RPMI8226 (cell line): ENCODE measurements at regions not wholly inside any gene's neighbourhood (a gene's known extent, or its start where the extent isn't known, plus 50 kb on each side); places are given as distances from the start of the nearest gene placed in this dataset.

Source experiments
- DNase-seq: peaks from one replicate; pipeline ENCODE4 v3.0.0-alpha.2; 2015

DNA sequence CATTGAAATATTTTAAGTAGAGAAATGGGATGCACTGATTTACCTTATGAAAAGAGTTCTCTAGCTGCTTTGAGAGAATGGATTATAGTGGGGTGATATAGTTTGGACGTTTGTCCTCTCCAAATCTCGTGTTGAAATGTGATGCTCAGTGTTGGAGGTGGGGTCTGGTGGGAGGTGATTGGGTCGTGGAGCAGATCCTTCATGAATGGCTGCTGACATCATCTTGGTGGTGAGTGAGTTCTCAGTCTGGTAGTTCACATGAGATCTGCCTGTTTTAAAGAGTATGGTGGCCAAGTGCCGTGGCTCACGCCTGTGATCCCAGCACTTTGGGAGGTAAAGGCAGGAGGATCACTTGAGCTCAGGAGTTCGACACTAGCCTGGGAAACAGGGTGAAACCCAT is 58.7 kb upstream of the SH3RF3 start:
- no peak for DNase-seq

DNA sequence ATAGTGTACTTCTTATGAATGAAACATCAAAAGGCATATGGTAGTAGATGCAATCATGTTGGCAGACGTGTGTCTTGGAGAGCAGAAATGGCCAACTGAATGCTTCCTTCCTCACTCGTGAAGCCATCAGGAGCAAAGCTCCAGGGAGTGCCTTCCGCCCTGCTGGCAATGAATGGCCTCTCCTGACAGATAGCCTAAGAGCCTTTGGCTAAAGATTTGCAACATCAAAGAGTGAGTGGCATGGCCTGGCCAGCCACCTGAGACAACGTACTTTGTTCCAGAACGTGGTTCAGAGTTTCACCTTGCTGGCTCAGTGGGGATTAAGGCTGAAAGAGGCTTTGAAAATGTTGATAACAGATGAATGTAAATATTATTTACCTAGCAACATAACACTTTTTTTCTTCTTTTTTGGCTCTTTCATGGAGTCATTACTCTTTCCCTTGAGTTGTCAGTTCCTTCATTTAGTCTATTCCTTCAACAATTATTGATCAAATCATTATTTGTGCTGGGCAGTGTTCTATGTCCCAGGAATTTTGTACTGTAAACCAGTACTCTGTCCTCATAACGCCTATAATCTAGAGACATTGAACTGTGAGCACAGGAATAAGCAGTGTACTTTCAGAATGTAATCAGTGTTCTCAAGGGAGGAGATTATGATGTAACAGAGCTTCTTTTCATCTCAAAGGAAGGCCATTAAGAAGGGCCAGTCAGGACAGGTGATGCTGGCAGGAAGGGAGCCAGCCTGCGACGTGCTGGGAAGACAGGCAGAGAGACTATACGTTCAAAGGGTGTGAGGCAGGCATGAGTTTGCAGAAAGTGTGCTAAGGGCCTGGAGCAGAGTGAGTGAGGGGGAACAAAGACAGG is 59.4 kb upstream of the SH3RF3 start:
- DNase-seq: no peak

DNA sequence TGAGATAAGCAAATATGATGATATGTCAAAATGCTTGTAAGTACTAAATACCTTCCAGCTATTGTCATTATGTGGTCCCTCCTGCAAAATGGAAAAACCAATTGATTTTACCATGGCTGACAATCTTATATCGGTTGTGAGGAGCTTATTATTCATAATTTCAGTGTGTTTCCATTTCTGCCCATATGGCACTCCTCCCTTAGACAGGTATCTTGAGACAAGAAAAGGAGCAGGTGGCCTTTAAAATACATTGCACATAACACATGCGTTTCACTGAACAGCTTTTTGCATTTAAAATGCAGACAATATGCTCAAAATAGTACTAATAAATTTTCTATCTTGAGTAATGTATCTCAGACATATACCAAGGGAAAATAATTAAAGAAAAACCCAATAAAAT is 60.2 kb upstream of the SH3RF3 start:
- DNase-seq: no peak

DNA sequence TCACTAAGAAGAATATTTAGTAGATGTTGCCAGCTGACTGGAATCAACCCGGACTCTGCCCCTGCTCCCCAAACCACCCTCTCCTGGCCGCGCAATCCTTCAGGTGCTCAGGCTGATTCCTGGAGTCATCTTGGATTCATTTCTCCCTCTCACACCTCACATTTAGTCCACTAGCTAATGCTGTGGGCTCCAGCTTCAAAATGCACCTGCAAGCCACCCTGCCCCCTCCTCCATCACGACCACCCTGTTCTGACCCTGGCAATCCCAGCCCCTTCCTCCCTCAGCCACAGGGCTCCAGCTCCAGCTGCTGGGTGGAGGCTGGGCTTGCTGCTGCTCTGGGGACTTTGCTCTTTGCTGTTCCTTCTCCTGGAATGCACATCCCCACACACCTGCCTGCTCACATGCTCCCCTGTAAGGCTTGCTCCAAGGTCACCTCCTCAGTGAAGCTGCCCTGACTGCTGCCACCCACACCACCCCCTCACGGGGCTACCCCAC is 61.3 kb upstream of the SH3RF3 start:
- no peak for DNase-seq

DNA sequence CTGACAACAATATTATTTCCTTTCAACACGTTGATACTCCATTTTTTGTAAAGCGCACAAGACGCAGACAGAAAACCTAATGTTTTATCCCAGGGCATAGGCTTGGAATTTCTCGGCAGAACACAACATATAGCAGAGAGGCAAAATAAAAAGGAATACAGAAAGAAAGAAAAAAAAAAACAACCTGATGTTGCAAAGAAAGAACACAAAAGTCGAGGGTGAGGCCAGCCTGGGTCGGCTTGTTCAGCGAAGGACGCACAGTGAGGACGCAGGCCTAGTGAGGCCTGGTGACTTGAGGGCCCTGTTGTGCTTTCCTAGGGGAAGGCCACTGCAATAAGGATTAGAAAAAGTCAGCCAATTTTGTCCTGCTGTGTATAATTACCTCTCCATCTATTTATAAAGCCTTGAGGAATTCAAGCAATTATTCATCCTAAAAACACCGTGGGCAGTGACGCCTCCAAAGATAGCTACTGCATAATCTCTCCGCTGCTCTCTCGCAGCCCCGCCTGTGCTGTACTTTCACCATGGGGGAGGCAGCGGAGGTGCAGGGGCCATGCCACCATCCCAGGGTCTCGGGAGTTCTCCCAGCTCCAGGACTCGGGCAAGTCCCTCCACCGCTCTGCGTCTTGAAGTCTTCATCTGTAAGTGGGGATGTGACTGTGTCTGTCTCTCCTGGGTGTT is 61.9 kb upstream of the SH3RF3 start:
- DNase-seq: no peak

DNA sequence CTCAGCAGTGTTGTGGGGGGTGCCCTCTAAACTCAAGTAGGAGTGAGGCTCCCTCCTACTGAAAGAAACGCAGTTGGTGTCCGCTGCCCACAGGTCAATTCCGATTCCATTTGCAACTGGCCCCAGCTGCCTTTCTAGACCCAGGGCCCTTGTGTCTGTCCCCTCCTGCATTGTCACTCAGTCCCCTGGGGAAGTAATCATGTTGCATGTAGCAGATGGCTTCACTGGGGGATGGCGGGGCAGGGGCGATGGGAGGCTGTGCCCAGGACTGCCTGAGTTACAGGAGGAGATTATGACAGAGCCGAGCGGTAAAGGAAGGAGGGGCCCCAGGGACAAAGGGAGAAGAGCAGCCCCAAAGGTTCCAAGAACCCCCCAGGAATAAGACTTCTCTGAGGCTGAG is 62.5 kb upstream of the SH3RF3 start:
- DNase-seq: no peak

DNA sequence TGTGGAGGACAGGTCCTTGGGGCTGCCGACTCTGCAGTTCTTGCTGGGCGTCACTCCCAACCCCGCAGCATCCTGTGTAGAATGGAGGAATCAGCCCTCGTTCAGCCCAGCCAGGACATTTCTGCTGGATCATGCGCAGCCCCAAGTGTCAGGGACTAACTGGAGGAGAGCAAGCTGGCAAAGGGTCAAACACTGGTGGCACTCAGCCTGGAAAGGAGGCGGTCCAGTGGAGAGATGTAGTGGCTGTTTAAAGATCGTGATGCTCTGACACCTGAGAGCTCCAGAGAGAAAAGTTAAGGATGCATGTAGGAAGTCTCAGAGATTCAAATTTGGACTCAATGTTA is 63.6 kb upstream of the SH3RF3 start:
- no peak for DNase-seq

DNA sequence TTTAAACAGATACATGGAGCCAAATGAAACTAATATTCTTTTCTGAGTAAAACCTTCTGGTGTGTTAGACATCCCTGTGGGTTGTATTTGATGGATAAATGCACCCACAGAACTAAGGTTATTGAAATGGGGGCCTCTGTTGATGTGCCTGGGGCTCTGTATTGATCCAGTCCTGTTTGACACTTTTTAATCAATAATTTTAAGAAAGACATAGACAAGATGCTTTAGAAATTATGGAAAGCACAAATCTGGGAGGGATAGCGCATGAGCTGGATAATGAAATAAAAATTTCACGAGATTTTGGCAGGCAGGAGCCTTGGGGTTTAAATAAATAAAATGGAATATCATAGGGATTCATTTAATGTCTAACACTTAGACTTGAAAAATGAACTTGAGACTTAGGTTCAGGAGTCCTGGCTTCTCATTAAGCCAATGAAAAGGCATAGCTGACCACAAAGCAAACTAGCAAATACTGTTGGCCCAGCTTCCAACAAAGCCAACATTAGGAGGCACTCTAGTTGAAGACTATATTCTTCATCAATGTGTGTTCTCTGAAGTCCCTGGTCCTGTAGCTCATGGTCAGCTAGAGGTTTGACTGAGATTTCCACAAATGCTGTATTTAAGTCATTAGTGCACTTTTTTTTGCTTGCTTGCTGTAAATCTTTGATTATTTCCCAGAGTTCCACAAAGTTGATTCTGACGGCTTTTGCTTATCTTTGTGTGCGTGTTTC is 64.2 kb upstream of the SH3RF3 start:
- DNase-seq: no peak

DNA sequence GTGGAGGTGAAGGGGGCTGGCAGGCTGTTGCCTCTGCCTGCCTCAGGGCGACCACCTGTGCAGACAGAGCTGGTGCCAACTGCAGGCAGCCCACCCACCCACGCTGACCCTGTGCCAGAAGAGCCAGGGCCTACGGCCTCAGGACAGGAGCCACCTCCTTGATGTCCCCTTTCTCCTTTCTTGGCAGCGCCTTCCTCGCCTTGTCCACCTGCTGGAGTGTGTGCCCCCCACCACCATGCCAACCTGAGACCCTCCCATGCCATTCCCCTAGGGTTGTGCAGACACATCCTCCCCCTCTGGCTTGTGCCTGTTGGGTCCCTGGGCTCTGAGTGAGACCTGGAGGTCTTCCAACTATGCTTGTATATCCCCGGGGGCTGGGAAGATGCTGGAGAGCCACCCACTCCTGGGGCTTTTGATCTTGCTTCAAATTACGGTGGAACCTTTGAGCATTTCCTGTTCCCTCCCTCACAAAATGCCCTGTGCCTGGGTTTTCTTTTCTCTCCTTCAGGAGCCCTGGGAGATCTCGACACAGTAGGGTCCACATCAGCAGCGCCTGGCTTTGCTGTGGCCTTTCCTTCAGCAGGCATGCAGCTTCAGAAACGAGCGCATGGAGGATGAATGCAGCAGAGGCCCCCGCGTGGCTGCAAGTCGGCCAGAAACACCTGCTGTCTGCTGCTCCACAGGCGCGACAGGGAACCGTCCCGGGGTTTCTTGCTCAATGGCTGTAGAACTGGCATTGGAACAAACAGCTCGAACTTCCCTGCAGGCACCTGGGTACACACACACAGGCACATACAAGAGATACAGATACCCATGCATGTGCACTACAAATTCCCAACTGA is 65.9 kb upstream of the SH3RF3 start:
- peak; percentile 13 for DNase-seq

DNA sequence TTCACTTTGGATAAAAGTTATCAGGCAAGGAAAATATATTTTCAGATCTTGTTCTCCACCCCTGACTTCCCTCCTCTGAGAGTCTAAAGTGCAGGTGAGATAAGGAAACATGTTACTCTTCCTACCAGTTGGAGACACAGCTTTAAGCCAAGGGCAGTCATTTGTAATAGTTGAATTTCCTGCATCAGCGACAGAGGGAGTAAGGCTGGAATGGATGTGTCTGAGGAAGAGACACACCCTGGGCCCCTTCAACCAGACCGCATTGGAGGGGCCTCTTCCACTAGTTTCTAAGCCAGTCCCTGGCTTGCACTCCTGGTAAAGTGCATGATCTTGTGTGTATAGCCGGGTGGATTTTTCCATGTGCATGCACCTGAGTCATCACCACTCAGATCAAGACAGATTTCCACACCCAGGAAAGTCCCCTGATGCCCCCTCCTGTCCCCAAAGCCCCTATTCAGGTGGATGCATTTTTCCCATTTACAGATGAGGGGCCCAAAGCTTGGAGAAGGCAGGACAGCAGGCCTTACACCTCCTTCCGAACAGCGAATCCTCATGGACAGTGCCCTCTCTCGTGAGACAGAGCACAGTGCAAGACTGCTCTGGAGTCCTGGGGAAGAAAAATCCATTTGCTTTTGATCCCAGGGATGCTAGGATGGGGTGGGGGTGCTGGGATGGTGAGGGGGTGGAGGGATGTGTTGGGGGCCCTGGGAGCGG is 66.7 kb upstream of the SH3RF3 start:
- no peak for DNase-seq

DNA sequence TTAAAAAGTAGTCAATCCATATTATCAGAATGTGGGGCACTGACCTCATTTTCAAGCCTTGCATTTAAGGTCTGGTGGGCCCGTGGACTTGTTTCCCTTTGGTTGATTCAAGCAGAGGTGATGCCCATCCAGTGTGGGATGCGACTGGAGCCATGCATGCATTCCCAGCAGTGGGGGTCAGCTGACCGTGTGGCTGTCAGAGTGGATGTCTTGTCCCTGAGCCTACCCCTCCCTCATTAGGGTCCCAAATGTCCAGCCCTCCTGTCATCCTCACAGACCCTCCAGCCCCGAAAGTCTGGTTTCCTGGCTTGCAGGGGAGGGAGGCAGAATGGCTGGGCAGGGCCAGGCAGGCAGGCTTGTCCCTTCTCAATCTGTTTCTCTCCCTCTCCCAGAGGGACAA is 67.3 kb upstream of the SH3RF3 start:
- no peak for DNase-seq

DNA sequence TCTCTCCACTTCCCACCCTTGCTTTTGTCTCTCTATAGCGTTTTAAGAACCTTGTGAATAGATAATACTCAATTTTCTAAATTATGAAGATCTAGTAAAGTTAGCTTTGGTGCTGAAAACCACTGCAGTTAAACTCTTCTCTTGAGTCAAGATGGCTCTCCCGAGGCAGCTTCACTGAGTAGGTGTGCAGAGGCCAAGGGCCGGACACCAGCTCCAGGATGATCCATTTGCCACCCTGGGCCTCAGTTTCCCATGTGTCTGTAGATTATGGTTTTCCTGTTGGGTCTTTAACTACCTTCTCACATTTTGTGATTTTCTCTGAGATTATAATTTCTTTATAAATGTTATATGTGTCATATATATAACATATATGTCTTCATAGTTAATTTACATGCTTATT is 68.5 kb upstream of the SH3RF3 start:
- no peak for DNase-seq

DNA sequence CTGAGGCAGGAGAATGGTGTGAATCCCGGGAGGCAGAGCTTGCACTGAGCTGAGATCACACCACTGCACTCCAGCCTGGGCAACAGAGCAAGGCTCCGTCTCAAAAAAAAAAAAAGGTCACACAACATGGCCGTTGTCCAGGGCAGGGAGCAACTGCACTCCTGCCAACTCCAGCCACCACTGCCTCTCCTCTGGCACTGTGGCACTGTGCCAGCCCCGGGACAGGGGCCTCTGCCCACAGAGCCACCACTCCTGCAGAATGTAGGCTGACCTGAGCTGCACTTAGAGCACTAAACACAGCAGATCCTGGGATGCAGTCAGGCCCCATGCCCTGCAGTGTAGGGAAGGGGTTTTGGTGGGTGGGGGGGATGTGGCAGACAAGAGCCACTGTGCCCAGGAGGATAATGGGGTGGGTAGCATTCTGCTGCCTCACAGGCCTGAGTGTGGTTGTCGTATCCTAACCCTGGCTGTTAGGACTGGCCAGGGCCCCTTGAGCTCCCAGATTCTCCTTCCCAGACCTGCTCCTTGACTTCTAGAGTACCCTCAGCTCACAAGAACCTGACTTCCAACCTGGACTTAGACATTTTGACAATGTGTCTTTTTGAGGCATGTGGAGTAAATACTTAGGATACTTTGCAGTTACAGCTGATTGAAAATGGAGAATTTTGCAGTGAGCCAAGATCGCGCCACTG is 69.4 kb upstream of the SH3RF3 start:
- DNase-seq: peak; percentile 32

DNA sequence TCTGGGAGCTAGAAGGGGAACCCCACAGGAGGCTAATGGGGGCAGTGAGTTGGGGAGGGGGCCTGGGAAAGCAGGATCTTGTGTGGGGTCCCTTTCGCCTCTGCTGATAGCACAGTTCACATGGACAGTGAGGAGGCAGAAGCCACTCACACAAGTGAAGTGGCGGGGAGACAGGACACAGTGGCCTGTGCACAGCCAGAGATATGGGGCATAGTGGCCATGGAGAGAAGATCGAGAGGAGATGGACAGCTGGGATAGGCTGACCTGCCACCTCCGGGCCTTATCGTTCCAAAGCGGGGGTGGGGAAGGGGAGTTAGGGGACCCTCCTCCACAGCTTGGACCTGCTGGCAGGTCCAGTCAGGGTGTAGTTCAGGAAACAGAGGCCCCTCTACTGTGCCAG is 69.8 kb upstream of the EDAR start:
- no peak for DNase-seq

DNA sequence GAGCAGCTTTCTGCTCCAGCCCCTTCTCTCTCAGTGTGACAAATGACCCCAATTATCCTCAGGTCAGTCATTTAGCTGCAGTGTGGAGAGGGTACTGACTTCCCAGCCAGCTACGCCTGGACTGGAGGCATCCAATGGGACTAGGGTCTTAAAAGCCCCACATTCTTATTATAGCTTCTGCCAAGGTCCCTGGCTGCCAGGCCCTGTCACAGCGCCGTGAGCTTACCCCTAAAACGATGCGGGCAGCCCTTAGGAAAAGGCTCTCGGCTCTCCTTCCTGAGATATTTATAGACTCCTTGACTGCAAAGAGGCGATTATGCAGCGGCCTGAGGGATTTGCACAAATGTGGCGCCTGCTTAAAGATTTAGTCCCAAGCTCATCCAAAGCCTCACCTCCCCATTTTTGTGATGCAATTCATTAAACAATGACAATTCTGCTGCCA is 69.2 kb upstream of the EDAR start:
- DNase-seq: no peak

DNA sequence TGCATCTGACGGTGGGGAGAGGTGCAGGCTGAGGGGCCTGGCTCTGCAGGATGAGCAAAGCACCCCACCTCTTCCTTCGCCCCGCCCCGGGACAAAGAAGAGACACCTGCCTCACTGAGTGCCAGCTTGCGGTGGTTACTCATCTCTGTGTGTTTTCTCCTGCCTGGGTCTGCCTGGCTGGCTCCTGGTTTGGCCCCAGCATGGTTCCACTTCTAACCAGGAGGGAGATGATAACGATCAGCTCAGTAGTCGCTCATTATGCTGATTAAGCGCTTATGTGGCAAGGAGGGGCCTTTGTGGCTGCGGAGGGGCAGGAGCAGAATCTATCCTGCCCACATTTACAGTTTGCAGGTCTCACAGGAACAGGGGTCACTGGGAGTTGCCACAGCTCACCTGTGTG is 68.7 kb upstream of the EDAR start:
- peak; percentile 14 for DNase-seq

DNA sequence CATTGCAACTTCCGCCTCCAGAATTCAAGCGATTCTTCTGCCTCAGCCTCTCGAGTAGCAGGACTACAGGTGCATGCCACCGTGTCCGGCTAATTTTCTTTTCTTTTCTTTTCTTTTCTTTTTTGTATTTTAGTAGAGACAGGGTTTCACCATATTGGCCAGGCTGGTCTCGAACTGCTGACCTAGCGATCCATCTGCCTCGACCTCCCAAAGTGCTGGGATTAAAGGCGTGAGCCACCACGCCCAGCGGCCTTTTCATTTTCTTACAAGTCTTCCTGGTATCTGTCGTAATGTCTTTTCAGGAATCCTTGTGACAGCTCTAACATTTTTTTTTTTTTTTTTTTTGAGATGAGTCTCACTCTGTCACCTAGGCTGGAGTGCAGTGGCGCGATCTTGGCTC is 66.4 kb upstream of the EDAR start:
- no peak for DNase-seq

DNA sequence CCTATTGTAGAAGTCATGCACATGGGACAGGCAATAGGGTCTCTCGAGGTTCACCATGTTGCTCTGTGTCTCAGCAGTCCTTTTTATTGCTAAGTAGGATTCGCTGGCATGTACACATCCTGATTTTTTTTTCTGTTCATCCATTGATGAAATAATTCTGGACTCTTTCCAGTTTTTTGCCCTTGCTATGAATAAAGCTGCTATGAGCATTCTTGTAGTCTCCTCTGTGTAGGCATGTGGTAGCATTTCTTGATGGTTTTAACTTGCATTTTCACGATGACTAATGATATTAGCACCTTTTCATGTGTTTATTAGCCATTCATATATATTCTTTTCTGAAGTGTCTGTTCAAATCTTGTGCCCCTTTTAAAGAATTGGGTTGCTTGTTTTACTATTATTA is 65.8 kb upstream of the EDAR start:
- DNase-seq: no peak

DNA sequence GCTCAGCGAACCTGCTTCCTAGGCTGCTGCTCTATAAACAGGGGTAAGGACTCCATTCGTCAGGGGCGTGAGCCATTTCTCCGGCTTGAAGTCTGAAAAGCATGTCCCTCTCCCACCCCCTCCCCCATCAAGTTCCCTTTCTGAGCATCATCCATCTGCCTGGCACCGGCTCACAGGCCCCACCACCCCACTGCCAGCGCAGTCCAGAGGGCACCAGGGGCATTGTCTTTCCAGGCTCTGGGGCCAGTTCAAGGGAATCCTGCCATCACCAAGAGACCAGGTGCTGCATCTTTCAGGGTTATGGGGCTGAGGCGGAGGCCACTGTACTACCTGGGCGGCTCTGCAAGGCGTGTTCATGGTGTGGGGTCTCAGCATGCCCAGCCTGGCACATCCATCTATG is 64.7 kb upstream of the EDAR start:
- DNase-seq: no peak

DNA sequence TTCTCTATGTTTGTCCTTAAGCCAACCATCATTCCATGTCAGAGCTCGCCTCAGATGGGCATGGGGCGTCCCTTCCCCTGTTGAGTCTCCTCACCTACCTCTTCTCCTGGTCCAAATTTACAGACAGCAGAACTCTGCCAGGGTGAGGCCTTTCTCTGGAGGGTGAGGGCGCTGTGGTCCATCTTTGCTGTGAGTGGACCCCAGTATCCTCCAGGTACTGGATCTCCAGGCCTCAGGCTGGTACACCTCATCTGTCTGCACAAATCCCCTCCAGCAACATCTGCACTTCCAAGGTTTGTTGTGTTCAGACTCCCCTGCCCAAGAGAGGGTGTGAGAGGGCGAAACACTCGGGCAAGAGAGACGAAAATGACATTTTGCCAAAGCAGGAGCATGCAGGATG is 63.9 kb upstream of the EDAR start:
- DNase-seq: no peak

DNA sequence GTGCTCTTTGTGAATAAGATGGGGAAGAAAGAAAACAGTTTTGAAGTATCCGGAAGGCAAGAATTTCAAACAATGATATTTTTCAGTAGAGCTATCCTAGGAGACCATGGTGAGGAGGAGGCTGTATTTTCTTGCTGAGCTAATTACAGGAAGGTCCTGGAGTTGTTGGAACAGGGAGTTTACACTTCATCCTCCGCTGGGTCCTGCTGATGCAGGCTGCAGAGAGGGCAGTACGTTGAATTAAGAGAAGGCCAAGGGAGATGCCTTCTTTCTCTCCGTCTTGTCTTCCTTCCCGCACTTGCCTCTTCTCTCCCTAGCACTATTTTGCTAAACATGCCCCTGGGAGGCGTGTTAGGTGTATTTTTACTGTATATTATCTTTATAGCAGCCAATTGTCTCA is 60.0 kb upstream of the EDAR start:
- no peak for DNase-seq

DNA sequence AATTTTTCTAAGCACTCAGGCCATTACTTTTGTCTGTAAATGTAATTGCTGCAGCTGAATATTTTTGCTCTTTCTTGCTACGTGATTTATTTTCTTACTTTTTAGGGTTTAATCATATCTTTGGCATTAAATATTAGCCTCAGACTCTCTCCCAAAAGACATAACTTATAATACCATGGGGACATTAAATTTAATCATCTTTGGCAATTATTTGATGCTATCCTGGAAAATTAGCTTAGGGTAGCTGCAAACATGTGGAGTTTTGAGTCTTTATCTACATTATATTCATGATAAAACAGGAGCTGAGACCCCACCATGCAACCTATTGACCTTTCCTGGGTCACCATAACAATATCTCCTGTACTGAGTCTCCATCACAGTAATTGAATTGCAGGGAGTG is 59.1 kb upstream of the EDAR start:
- DNase-seq: no peak
